SIG-M5 treated with dmso at 0.1 percent for 504 hours (cell line): ENCODE measurements at regions not wholly inside any gene's neighbourhood (a gene's known extent, or its start where the extent isn't known, plus 50 kb on each side); places are given as distances from the start of the nearest gene placed in this dataset.
A peak's percentile ranks its signal among the peaks of the same experiment; 100 is the strongest.

Experiments
- DNase-seq: peaks from one replicate; lab custom pipeline; 2025; ENCODE audit not compliant: unreplicated experiment; lab: John Stamatoyannopoulos, UW

DNA sequence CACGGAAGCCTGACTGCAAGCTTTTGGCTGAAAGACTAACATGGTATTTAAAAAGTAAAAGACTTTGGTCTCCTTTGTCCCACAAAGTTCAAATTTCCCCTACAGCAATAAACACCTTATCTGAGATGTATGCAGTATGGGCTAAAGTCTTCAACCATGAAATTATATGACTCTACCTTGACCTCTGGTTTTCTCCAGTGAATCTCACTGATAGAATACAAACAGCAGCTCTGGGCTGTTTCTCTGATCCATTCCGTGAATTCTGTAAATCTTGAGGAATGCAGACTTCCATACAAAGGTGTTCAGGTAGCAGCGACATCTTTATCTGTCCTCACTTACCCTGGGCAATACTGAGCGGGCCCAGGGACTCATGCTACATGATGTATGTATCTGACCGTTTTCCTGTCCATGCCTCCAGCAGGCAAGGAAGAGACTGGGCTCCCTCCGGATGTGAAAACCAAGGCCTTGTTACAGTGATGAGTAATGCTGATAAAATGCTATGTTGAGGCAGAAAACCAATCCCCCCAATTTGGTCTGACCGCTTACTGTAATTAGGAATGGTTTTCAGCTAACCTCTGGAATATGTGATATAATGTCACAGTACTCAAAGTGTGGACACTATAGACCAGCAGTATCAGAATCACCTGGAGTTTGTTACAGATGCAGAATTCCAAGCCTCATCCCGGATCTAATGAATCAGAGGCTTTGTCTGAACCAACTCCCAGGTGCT, 589.8 kb downstream of the HS3ST4 start:
- no peak for DNase-seq

DNA sequence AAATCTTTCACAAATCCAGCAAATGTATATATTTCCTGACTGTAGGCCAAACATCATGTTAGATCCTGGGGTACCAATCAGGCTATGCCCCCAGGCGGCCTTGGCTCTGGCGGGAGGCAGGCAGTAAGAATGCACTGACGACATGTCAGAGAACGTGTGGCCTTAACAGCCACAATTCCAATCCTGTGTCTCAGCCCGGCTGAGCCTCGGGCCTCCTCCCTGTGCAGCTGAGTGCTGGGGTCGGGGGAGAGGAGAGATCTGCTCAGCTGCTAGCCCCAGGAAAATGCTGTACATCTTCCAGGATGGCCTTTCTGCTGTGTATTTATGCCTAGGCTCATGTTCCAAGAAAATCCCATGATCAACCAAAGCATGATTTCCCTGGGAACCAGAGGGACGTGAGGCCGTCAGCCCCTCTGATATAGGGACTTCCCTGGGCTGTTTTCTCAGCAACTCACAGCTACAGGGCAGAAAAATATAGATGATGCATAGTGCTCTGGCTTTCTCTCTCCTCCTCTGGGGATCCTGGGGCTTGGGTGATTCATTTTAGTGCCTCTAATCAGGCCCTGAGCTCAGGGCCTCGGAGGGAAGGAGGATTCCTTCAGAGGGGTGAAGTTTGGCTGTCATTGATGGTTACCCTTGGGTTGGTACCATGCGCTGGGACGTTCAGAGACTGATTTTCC, 604.0 kb downstream of the HS3ST4 start:
- no peak for DNase-seq

DNA sequence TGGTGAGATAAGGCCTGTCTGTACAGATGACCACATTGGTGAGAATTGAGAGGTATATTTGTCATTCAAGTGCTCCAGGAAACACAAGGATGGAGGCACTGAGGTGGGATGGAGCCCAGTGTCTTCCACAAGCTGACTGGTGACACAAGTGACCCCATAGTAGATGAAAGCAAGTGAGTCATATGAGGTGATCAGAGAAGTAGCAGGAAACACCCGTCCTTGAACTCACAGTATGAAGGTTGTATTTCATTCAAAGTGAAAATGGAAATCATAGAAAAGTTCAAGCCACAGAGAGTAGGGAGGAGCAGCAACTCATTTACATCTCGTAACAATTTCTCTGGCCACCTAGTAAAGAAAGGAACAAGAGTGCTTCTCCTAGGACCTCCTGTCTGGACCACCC, 609.8 kb downstream of the HS3ST4 start:
- DNase-seq, result no peak

DNA sequence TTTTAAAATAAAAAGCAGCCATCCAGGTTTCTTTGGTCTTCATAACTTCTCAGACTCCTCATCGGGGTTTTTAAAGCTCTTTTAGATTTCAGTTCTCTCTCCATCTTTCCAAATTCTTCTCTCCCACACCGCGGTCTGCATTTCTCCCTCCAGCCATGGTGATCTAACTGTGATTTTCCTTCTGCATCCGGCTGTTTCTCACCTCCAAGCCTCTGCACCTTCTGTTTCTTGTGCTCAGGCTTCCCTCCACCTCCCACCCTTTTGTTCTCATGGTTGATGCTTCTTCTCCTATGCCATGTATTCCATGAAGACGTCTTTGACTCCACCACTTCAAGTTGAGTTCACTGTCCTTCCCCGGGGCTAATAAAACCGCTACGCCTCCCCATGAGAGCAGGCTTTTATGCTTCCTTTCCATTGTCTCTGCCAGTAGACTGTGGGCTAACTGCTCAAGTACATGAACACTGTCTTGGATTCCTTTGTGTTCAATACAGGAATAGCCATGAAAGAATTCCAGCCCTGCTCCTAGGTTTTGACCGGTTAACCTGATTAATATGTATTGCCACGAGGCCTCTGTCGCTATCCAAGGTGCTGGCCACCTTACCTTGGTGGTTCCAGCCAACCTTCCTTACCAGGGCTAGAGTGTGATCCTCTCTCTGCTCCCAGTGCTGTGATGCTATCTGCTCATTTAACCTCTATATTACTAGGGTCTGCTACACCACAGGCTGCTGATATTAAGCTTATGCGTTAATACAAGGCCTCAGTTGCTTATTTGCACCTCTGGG, 625.1 kb downstream of the HS3ST4 start:
- DNase-seq, result no peak

DNA sequence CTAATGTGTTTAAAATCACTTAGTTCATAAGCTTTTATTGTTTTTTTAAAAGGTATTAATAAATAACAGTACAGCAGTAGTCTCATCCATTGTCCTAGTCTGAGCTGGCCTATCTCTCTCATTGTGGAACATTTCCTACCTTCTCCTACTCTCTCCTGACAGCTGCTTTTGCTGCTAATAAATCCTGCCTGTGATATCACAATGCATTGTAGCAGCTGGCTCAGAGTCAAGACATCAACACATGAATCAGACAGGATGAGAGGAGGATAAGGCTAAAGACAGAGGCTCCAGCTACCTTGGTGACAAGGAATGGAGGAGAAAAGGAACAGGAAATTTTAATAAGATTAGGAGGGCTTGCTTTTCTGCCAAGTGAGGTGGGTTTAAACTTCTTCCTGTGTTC, 626.1 kb downstream of the HS3ST4 start:
- DNase-seq, result no peak

DNA sequence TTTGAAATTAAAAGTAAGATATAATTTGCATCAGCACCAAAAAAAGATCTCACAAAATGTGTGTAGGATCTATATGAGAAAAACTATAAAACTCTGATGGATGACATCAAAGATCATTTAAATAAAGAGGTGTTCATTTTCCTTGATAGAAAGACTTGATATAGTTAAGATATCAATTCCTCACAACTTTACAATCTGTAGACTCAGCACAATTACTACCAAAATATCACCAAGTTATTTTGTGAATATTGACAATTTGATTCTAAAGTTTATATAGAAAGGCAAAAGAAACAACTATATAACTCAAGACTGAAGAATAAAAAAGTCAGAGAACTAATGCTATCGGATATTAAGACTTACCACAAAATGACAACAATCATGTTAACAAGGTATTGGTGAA, 638.9 kb downstream of the HS3ST4 start:
- DNase-seq, result no peak

DNA sequence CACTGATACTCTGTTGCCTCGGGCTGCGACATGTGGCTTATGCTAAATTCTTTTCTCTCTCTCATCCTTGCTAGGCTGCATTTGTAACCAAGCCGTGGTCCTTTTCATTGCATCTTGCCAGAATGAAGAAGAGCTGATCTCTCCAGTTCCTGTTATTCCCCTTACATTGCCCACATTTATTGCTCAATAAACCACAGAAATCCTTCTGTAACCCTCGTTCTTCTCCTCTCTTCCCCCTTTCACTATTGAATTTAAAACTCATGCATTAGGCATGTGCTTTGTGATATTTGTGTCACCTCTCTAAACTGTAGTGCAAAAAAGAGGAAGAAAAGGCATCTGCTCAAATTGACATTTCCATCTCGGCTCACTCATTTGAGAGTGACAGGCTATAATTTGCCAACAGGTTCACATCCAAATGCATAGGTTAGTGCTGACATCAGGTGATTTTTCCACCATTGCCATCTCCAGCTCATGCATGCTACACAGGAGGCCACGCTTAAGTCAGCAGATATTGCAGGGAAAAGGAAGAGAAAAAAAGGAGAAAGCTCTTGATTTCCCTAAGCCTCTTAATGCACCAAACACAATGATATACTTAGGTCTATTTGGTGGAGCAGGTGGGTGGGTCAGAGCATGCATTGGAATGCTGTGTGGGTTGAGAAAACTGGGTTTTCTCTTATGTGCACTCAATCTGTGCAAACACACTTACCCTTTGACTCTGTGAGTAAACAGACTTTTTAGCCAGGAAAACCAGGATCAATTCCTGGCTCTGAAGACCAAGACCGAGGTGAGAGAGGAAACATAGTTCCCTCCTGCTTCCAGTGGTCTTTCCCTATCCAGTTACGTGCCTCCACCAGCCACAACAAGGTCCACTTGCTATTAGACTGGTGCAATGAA, 642.7 kb downstream of the HS3ST4 start:
- peak; percentile 31 for DNase-seq

DNA sequence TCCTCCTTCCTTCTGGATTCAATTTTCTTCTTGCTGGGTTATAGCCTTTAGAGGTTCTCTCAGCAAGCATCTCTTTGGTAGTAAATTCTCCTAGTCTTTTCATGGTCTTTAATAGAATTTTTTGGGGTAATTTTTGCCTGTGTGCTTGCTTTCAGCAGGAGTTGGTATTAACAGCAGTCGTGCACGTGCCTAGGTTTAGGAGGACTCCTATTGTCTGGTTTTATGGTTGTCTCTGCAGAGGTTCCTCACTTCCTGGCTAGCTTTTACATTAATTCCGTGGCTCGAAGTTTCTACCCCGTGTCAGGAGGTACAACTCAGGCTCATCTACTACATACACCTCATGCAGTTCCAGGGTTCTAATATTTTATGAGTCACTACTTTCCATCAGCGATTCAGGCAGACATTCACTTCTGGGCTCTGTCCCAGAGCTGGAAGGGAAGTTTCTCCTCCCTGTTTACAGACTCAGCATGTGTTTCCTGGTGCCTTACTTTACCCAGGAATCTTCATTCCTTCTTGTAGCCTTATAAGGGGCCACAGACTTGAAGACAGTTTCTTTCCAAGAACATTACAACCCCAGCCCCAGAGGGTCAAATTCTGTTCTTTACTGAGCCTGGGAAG, 643.6 kb downstream of the HS3ST4 start:
- DNase-seq, result no peak

DNA sequence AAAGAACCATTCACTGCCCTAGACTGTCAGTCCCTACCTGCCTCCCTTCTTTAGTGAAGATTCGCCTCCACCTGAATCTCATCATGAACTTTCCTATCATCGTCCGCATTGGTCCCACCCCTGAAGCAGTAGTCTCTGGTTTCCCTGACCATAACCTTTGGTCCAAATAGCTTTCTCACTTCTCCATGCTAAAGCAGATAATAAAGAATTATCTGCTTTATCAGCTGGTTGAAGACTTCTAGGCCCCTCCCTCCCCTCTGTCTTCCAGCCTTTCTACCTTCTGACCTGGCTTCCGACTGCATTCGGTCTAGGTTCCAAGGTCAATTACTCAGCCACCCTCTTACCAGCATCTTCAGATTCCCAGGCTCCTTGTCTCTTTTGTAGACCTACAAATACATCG, 650.9 kb downstream of the HS3ST4 start:
- no peak for DNase-seq

DNA sequence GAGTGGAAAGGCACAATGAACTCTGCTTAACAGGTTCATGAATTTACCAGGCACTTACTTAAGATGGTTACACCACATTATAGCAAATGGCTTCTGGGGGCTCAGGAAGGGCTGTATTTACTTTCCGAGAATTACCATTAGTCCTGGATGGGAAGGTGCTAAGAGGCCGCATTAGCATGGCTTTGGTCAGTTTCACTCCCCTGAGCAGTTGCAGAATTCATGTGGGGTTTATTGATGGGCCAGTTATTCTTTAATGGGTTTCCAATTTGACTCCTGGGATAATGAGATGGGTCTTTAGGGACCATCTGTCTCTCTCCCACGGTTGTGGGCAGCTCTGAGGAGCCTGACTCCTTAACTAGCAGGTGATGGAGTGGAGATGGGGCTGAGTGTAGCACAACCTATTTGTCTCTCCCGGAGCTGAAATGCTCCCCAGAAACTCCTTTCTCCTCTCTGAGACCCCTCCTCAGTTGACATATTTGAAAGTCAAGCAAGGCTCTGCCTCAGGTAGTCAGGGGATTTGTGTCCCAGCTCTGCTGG, 652.5 kb downstream of the HS3ST4 start:
- DNase-seq, result no peak

DNA sequence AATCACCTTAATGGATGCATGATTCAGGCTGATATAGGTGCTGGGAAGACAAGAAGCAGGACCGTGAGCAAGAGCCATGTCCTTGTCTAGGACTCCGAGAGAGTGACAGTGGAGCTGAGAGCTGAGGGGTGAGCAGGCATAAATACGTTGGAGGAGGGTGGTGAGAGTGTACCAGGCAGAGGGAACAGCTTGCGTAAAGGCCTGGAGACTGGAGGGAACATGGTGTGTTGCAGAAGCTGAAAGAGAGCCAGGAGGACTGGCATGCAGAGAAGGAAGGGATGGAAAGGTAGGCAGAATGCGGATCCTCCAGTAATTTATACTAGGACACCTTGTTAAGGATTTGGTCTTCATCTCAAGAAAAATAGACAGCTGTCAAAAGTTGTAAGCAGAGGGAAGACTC, 653.2 kb downstream of the HS3ST4 start:
- DNase-seq, result no peak

DNA sequence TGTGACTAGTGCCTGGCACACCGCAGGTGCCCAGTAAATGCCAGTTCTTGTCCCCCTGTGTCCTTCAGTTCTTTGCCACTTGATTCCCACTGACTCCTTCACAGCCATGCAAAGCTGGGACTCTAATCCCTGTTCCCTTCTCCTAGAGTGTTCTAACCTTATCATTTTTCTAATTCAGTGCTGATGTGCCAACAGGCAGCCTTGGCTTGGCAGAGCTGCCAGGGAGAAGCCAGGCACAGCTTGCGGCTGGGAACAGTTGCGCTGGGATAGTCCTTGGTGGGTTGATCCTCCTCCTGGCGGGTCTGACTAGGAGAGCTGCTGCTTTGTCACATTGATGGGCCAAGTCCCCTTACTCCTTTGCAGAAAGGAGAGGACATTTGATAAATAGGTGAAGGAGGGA, 654.2 kb downstream of the HS3ST4 start:
- DNase-seq, result no peak

DNA sequence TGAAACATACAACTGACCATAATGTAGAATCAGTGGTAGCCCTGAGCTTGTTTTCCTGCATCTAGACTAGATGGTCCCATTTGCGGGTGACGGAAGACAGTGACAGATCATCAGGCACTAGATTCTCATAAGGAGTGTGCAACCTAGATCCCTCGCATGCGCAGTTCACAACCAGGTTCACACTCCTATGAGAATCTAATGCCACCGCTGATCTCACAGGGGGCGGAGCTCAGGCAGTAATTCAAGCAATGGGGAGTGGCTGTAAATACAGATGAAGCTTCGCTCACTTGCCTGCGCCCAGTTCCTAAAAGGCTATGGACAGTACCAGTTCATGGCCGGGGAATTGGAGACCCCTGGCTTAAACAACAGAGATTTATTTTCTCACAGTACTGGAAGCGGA, 656.3 kb downstream of the HS3ST4 start:
- DNase-seq, result no peak

DNA sequence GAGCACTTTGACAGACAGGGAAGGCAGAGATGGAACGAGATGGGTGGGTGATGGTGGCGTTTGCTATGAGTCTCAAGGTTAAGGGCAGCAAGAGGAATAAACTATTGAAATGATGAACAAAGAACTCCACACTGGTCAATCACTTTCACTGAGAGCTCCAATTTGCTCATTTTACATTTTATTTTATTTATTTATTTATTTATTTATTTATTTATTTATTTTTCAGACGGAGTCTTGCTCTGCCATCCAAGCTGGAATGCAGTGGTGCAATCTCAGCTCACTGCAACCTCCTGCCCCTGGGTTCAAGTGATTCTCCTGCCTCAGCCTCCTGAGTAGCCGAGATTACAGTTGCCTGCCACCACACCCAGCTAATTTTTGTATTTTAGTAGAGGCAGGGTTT, 669.1 kb downstream of the HS3ST4 start:
- no peak for DNase-seq

DNA sequence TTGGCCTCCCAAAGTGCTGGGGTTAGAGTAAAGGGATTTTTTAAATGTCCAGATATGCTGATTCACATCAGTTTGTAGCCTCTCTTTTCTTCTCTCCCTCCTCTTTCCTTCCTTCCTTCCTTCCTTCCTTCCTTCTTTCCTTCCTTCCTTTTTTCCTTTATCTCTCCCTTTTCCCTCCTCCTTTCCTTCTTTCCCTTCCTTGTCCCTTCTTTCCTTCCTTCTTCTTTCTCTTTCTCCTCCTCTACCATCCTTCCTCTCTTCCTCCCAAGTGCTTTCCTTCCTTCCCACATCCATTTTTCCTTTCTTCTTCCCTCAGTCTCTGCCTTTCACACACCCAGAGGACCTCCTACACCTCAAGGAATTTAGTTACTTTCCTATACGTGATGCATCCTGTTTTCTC, 671.8 kb downstream of the HS3ST4 start:
- DNase-seq, result no peak

DNA sequence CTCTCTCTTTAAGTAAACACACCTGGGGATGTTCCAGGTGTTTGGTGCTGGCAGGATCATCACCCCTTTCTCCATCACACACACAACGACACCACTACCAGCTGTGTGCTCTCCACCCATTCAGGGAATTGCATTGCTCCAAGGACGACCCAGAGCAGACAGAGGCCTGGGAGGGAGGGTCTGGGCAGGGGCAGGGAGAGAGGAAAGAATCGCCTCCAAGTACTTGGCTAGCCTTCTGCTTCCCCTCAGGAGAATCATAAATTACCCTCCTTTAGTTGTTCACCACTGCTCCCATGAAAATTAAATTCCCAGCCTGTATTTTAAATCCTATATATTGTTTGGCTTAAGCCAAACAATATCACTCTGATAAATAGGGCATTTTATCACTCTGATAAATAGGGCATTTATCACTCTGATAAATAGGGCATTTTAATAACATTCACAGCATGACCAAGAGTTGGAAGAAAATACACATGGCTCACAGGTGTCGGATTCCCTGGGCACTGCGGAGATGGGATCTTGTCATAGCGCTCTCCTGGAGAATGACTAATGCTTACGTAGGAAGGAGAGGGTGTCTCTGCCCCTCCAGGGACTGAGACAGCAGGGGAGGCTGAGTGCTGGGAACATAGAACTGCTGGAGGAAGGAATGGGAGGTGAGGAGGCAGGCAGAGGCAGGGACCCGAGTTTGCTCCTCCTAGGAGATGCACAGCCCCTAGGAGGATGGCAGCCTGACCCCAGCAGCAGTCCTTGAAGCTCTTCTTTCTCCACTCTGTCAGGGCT, 673.6 kb downstream of the HS3ST4 start:
- no peak for DNase-seq

DNA sequence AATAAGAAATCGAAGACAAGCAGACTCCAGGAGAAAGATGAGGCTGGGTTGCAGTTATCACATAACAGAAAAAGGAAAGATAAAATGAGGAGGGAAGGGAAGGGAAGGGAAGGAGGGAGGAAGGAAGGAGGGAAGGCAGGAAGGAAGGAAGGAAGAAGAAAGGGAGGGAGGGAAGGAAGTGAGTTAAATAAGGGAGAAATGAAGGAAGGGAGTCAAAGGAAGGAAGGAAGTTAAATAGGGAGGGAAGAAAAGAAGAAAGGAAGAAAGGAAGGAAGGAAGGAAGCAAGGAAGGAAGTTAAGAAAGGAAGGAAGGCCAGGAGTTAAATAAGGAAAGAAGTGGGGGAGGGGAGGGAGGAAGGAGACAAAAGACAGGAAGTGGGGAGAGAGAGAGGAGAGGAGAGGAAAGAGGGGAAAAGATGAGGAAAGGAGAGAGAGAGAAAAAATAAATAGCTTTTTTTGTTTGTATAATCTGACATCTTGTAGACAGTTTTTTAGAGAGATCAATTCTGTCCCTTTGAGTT, 679.6 kb downstream of the HS3ST4 start:
- no peak for DNase-seq

DNA sequence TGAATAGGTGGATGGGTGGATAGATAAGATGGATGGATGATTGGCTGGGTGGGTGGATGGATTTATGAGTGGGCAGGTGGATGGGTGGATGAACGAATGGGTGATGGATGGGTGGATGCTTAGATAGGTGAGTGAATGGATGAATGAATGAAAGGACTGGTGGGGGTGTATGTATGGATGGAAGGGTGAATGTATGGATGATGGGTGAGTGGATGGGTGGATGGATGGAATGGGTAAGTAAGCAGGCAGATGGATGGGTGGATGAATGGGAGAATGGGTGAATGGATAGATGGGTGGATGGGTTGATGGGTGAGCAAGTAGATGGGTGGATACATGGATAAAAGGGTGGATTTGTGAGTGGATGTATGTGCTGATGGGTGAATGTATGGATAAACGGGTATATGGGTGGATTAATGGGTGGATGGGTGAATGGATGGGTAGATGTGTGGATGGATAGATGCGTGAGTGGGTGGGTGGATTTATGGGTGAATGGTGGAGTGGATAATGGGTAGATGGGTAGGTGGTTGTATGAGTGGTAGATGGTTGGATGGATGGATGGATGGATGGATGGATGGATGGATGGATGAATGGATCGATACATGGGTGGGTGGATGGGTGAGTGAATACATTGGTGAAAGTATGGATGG, 682.6 kb downstream of the HS3ST4 start:
- no peak for DNase-seq

DNA sequence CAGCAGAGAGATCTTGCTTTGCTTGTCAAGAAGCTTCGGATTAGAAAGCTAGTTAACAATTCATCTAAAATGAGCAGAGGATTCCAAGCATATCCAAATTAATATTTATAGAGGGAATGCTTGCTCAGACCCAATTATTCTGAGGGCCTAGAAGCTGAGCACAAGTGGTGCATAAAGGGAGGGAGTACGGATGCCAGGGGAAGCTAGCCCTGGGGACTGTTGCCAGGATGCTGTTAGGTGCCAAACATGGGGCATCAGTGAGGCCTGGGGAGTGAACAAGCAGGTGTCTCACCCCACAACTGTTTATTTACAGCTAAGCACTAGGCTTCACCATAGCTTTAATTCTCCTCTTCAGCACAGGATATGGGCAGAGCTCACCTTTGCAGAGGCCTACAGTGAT, 684.1 kb upstream of the C16orf82 start:
- DNase-seq, result no peak
